Neural progenitor cell (in vitro differentiated cells): ENCODE measurements at regions not wholly inside any gene's neighbourhood (a gene's known extent, or its start where the extent isn't known, plus 50 kb on each side); places are given as distances from the start of the nearest gene placed in this dataset.

ENCODE experiments used
- EZH2 ChIP-seq: fragments of 200-600 bp; sonication (generic); IDR thresholded peaks from 2 replicates; pipeline ENCODE4 v1.6.1; 2017; ENCODE audit warnings: antibody characterized with exemption, mild to moderate bottlenecking, moderate library complexity
- TF ChIP-seq, protein P1 (sequence below): fragments of 200-600 bp; sonication (generic); IDR thresholded peaks from 2 replicates; pipeline ENCODE4 v1.5.1; 2017; ENCODE audit warnings: antibody characterized with exemption, mild to moderate bottlenecking

DNA sequence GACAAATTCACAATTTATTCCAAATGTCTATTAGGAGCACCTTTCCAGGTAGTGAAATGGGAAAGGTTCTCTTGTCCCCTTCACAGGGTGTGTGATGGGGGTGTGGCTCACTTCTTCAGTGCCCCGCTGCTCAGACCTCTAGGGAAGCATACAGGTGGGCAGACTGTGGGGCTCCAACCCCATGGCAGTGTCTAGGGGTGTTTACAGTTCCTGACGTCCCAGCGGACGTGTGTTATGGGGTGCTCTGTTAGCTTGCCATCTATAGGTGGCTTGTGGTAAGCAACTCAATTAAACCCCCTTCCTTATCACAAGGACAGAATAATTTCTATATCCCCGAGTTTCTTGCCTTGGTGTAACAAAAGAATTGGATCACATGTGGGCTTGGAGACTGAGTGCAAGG lies 67.4 kb upstream of the SPINK5 start:
- TF ChIP-seq, protein P1, sequence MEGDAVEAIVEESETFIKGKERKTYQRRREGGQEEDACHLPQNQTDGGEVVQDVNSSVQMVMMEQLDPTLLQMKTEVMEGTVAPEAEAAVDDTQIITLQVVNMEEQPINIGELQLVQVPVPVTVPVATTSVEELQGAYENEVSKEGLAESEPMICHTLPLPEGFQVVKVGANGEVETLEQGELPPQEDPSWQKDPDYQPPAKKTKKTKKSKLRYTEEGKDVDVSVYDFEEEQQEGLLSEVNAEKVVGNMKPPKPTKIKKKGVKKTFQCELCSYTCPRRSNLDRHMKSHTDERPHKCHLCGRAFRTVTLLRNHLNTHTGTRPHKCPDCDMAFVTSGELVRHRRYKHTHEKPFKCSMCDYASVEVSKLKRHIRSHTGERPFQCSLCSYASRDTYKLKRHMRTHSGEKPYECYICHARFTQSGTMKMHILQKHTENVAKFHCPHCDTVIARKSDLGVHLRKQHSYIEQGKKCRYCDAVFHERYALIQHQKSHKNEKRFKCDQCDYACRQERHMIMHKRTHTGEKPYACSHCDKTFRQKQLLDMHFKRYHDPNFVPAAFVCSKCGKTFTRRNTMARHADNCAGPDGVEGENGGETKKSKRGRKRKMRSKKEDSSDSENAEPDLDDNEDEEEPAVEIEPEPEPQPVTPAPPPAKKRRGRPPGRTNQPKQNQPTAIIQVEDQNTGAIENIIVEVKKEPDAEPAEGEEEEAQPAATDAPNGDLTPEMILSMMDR, result no peak
- TF ChIP-seq EZH2, result no peak
